GM12873 (cell line): ENCODE measurements at regions not wholly inside any gene's neighbourhood (a gene's known extent, or its start where the extent isn't known, plus 50 kb on each side); places are given as distances from the start of the nearest gene placed in this dataset.

ENCODE experiments used
- CTCF ChIP-seq: IDR thresholded peaks from 2 replicates; pipeline ENCODE4 v1.5.1; 2012; ENCODE audit warnings: low read depth, mild to moderate bottlenecking, moderate library complexity, low read length, control low read depth; ENCODE audit not compliant: insufficient read depth; ENCODE audit errors: missing control alignments

GRCh38 chr3:72295276-72295961 is 510.5 kb upstream of the PROK2 start:
- no peak for TF ChIP-seq CTCF

- TF ChIP-seq CTCF = no peak
Measured at GRCh38 chr3:72290859-72291638, 506.1 kb upstream of the PROK2 start.

- no peak for TF ChIP-seq CTCF
Measured at GRCh38 chr3:72289692-72290071, 504.7 kb upstream of the PROK2 start.

GRCh38 chr3:72288955-72289691 is 504.2 kb upstream of the PROK2 start:
- no peak for TF ChIP-seq CTCF

- no peak for TF ChIP-seq CTCF
Measured at GRCh38 chr3:72287956-72288355, 503.0 kb upstream of the PROK2 start.

GRCh38 chr3:72285502-72285901 is 500.6 kb upstream of the PROK2 start:
- no peak for TF ChIP-seq CTCF

GRCh38 chr3:72284471-72284870 is 499.5 kb upstream of the PROK2 start:
- no peak for TF ChIP-seq CTCF
